CD4-positive, alpha-beta T cell treated with Interleukin-17A for 1 hour (primary cell): ENCODE measurements at regions not wholly inside any gene's neighbourhood (a gene's known extent, or its start where the extent isn't known, plus 50 kb on each side); places are given as distances from the start of the nearest gene placed in this dataset.
"Not testable (repeated sequence)": the region's sequence is repeated elsewhere in the genome, so short reads cannot be mapped to it uniquely, and the experiment has no call there.

Experiments
- DNase-seq: peaks from one replicate; pipeline ENCODE4 v3.0.0-alpha.2; 2020

- DNase-seq = no peak
Observed at GRCh38 chr10:33952692-33953360, 618.4 kb upstream of the NRP1 start.

GRCh38 chr10:33950206-33950605, 615.7 kb upstream of the NRP1 start:
- no peak for DNase-seq

DNA sequence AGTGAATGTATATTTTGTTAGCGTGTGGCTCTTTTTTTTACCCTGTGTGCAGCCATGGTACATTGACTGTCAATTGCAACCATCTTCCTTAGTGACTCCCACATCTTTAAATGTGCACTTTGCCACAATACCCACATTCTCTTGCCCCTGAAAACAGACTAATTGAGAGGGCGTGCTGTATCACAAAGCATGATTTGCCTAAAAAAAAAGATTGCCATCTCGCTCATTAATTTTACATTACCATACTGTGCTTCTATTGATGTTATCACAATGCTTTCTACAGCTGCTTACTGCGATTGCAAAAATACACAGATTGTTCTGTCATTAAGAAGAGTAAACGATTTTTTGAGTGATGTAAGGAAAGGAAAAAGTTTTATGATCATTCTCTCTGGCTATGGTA, 613.1 kb upstream of the NRP1 start:
- DNase-seq = no peak

- no peak for DNase-seq
Observed at GRCh38 chr10:33945051-33945450, 610.6 kb upstream of the NRP1 start.

DNA sequence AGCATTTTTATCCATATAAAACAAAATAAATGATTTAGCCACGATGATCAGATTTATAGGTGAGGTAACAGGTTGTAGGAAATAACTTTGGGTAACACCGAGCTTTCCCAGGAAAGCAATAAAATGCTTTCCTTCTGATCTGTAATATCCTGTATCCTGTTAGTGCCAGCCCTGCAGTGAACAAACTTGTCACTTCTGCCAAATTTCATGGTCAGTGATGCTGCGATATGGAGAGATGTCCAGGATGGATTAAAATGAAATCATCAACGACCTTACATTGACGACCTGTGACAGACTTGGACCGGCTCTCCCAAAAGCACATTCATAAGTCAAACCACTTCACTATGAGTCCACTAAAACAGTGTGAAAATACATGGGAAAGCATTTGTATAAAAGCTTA, 608.0 kb upstream of the NRP1 start:
- no peak for DNase-seq

- no peak for DNase-seq
Observed at GRCh38 chr10:33939892-33940291, 605.4 kb upstream of the NRP1 start.

- no peak for DNase-seq
Observed at GRCh38 chr10:33939410-33939809, 604.9 kb upstream of the NRP1 start.

- no peak for DNase-seq
Observed at GRCh38 chr10:33938001-33938400, 603.5 kb upstream of the NRP1 start.

DNA sequence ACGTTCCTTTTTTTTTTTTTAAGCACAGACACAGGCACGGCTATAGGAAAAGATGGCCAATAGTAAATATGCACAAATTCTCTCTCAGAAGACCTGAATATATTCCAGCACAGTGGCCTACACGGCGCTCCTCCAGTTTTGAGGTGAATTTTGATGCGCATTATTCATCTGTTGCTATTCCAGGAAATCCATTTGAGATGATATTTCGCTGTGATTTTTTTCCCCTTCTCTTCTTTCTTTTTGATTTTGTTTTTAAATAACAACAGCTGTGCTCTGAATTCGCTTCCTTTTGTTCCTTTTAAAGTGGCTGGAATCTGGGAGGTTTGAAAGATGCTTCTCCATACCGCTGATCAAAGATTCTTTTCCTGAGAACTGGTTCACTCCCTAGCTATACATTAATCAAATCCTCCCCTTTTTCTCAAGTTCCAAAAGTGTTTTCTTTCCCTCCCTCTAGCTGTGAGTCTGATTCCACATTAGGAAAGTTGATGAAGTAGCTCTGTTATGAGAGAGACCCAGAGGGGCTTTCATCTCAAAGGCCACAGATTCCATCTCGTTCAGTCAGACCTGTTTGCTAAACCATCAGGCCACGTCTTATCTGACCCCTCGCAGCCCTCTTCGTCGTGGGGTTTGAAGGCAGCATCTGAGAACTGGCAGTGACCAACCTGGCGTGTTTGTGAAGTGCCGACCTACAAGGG, 602.7 kb upstream of the NRP1 start:
- DNase-seq = no peak

GRCh38 chr10:33935350-33935749, 600.9 kb upstream of the NRP1 start:
- no peak for DNase-seq

DNA sequence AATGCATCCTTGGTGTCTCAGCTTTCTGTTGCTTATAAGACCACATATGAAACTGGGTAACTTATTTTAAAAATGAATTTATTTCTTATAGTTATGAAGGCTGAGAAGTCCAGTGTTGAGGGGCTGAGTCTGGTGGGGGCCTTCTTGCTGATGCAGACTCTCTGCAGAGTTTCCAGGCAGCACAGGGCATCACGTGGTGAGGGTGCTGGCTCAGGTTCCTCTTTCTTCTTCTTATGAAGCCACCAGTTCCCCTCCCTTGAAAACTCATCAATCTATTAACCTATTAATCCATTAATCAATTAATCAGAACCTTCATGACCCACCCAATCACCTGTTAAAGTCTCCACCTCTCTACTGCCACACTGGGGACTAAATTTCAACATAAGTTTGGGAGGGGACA, 595.6 kb upstream of the NRP1 start:
- no peak for DNase-seq

GRCh38 chr10:33927347-33927746, 592.9 kb upstream of the NRP1 start:
- DNase-seq = no peak

- DNase-seq = no peak
Observed at GRCh38 chr10:33921970-33922605, 587.6 kb upstream of the NRP1 start.

DNA sequence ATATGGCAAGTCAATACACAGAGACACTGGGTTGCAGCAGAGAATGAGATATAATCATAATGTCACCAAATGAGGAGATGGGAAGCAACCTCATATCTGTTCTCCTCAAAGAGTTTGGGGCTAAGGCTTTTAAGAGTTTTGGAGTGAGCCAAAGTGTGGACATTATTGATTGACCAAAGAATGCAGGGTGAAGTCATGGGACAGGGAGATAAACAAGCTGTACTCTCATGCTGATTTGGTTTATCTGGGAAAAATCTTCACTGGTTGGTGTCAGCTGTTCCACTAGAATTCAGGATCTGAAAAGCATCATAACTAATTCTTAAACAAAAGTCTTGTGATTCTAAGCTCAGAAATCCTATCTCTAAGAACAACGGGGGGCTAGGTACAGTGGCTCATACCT, 585.9 kb upstream of the NRP1 start:
- no peak for DNase-seq

- DNase-seq = no peak
Observed at GRCh38 chr10:33919244-33919643, 584.8 kb upstream of the NRP1 start.

GRCh38 chr10:33917069-33917780, 582.8 kb upstream of the NRP1 start:
- DNase-seq = no peak

DNA sequence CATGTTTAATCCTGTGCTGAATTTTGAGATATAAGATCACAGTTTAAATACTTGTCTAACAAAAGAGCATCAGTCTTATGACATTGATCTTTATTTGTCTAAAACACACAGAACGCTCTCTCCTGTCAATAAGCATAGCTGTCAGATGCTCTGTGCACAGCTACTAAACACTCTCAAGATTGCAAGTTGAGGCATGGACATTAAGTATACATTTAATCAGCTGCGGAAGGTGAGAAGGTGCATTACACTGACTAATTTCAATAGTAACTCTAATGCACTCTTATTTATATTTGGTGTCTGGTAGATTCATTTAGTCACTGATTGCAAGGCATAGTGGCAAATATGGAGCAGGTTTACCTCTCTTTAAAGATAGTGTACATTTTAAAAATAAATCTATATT, 580.3 kb upstream of the NRP1 start:
- DNase-seq = no peak

- no peak for DNase-seq
Observed at GRCh38 chr10:33913194-33913593, 578.7 kb upstream of the NRP1 start.

- not testable (repeated sequence) for DNase-seq
Observed at GRCh38 chr10:33909476-33909875, 575.0 kb upstream of the NRP1 start.

DNA sequence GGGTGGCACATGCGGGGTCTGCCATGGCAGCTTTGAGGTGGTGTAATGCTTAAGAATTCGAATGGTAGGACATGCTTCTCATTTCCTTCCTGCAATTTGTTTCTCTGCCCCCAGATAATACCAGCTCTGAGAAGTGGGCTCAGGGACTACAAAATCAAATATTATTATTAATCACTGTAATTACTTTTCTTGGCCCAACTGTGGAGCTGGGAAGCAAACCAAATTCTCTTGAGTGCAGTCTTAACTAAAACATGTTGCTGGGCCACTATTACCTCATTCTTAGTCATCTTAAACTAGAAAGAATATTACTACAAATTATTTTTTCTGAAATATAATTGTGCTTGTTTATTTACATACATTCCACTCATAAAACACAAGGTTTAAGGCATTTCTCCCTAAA, 566.7 kb upstream of the NRP1 start:
- no peak for DNase-seq

- no peak for DNase-seq
Observed at GRCh38 chr10:33900596-33900995, 566.1 kb upstream of the NRP1 start.

- DNase-seq = no peak
Observed at GRCh38 chr10:33899578-33900531, 565.4 kb upstream of the NRP1 start.
